ENCODE measurements at regions not wholly inside any gene's neighbourhood (a gene's known extent, or its start where the extent isn't known, plus 50 kb on each side); places are given as distances from the start of the nearest gene placed in this dataset.
"Not testable (repeated sequence)": the region's sequence is repeated elsewhere in the genome, so short reads cannot be mapped to it uniquely, and the experiment has no call there.

- not testable (repeated sequence) for DNase-seq
Measured at GRCh38 chr2:209312450-209312849, 111.4 kb upstream of the MAP2 start.

GRCh38 chr2:209314653-209315052 is 109.2 kb upstream of the MAP2 start:
- no peak for DNase-seq

GRCh38 chr2:209316141-209316540 is 107.7 kb upstream of the MAP2 start:
- DNase-seq: no peak

DNA sequence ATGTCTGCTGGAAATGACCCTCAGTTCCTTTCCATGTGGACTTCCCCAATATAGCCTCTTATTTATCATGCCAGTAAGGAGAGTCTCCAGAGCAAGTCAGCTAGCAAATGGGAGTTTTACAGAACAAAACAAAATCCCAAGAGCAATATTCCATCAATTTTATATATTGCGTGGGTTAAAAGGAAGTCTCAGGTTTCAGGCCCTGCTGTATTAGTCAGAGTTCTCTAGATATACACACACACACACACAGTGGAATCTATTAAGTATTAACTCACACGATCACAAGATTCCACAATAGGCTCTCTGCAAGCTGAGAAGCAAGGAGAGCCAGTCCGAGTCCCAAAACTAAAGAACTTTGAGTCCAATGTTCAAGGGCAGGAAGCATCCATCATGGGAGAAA is 102.8 kb upstream of the MAP2 start:
- no peak for DNase-seq

DNA sequence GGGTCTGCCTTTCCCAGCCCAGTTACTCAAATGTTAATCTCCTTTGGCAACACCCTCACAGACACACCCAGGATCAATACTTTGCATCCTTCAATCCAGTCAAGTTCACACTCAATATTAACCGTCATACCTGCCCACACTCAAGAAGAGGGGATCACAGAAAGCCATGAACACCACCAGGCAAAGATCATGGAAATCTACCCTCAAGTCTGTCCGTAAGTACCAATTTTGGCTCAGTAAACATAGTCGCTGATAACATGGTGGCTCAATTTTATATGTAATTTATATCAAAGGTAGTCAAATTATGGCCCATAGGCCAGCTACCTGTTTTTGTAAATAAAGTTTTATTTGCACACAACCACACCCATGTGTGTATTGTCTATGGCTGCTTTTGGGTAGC is 102.3 kb upstream of the MAP2 start:
- DNase-seq: no peak

GRCh38 chr2:209322041-209322440 is 101.8 kb upstream of the MAP2 start:
- no peak for DNase-seq

DNA sequence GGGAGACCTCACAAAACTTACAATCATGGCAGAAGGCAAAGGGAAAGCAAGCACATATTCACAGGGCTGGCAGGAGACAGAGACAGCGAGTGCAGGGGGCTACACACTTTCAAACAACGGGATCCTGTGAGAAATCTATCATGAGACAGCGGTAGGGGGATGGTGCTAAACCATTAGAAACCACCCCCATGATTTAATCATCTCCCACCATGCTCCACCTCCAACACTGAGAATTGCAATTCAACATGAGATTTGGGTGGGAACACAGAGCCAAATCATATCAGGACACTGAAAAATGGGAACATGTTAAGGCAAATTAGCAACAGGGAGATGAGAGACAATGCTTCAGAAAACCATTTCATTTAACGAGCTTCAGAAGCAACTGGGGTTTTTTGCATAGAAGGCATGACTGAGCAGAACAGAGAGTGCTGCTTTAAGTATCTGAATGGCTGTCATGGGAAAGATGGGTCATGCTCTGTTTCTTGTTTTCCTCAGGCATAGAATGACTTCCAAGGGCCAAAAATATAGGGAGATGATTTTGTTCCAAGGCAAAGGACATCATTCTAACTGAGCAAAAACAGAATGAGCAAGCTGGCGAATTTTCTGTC is 100.8 kb upstream of the MAP2 start:
- DNase-seq: no peak

GRCh38 chr2:209323738-209324137 is 100.1 kb upstream of the MAP2 start:
- DNase-seq: no peak

DNA sequence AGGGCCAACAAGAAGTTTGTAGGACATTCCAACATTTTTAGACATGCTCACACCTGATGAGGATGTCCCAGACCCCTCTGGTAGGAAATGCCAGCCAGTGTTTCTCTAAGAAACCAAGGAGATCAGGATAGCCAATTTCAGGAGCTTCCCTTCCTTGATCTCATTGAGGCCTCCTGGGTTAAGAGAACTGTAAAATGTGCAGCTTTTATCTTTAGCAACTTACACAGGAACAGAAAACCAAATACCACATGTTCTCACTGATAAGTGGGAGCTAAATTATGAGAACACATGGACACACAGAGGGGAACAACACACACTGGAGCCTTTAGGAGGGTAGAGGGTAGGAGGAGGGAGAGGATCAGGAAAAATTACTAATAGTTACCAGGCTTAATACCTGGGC is 99.6 kb upstream of the MAP2 start:
- DNase-seq: no peak

GRCh38 chr2:209331291-209331844 is 92.5 kb upstream of the MAP2 start:
- DNase-seq: peak; percentile 7

- DNase-seq: peak; percentile 70
Measured at GRCh38 chr2:209334188-209335017, 89.4 kb upstream of the MAP2 start.

DNA sequence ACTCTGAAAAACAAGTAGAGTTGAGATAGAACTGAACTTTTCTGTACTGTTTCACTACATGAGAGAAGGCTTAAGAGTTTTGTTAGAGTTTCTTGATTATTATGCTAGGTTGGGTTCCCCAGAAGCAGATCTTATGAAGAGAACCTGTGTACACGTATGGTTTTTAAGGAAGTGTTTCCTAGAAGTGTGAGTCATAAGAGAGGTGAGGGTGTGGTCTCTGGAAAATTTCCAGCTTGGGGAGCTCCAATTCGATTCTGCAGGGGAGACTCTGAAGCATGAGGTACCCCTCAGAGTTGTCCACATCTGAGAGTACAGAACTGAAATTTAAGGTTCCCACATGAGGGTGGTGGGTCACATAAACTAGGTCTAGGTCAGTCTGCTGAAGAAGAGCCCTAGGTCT is 83.3 kb upstream of the MAP2 start:
- DNase-seq: no peak

- DNase-seq: no peak
Measured at GRCh38 chr2:209344349-209344748, 79.5 kb upstream of the MAP2 start.

- DNase-seq: no peak
Measured at GRCh38 chr2:209348433-209348832, 75.4 kb upstream of the MAP2 start.

DNA sequence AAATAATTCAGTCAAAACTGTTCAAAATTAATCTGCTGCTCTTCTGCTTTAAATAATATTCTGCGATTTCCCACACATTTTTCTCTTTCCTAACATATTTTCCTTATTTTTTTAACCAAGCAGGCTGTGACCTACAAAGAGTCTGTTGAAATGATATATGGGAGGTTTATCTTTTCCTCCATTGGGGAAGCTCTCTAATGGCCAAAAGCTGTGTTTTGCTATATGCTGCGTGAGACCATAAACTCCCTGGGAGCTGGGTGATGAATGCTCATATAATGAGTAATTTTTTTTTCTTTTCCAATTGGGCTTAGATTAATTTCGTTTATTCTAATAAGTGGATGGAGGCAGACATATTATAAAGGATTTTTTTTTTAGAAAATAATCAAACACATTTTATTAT is 72.2 kb upstream of the MAP2 start:
- no peak for DNase-seq

GRCh38 chr2:209358992-209359391 is 64.9 kb upstream of the MAP2 start:
- no peak for DNase-seq

DNA sequence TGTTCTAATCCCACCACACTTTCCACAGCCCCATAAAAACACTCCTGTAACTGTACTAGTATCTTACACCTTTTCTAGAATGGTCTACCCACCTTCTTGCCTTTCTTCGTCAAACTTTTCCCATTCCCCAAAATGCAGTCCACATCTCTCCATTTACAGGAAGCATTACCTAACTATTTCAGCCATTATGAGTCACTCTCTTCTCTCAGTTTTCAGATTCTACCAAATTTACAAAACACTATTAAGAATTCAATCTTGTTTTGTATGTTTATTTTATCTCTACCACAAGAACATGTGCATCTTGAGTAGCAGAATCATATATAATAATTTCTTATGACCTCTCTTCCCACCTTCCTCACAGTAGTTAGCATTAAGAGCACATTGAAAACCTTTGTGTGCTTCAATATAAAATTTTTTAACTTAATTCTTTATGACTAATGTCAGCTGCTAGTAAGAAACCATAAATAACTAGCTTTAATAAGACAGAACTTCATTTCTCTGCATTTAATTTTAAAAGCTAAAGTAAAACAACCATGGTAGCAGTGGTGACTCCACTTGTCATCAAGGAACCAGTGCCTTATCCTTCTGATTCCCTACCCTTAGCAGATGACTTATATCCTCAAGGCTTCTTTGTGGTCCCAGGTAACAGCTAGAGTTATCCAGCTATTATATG is 56.6 kb upstream of the MAP2 start:
- DNase-seq: no peak

DNA sequence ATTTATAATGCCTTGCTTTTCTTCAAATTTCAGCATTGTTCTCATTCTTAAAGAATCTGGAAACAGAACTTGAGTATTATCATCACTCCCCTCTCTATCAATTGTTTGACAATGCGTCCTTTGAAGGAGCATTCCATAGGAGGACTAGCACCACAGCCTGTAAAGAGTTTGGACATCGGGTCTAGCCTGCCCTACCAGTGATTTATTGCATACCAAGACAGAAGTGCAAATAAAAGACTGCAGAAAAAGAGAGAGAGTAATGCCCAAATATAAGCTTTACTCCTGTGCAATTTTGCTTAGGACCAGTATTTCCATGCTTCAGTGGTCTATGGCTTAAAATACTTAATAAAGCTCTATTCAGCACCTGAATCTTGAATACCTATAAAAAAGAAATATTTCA is 55.4 kb upstream of the MAP2 start:
- DNase-seq: no peak

DNA sequence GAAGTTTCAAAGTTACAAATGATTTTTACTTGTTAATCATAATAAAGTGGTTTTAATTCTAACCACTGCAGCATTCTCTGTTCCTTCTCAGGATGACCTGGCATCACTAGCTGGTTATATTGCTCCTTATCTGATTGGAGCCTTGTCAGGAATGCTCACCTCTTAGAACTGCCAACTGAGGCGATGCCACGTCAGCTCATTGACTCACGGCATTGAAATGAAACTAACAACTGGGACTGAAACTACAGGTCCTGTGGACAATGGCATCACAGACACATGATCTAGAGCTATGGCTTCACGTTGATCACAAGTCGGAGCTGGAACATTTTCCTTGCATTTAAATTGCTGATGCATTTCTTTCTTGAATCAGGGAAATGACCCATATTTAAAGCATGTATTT is 54.9 kb upstream of the MAP2 start:
- DNase-seq: peak; percentile 35

- no peak for DNase-seq
Measured at GRCh38 chr2:209369656-209370055, 54.2 kb upstream of the MAP2 start.

DNA sequence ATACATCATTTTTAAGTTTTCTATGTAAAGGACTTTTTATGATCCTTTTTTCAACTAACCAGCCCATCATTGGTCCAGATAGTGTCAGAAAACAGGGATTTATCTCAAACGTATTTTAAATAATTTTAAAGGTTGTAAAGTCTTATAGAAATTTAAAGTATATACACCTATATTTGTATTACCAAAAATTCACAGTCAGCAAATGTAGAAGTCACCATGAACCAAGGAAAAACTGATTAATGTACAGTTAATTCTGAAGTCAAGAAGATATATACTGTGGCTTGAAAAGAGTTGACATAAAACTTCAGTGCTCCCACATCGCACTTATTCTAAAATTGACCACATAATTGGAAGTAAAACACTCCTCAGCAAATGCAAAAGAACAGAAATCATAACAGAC is 52.4 kb upstream of the MAP2 start:
- DNase-seq: no peak
